GM21447 (cell line): ENCODE measurements at regions not wholly inside any gene's neighbourhood (a gene's known extent, or its start where the extent isn't known, plus 50 kb on each side); places are given as distances from the start of the nearest gene placed in this dataset.
"Not testable (repeated sequence)": the region's sequence is repeated elsewhere in the genome, so short reads cannot be mapped to it uniquely, and the experiment has no call there.

Source experiments
- ATAC-seq: cut with Tn5 transposase; IDR thresholded peaks from one replicate; pipeline ENCODE4 v1.9.1; 2021; ENCODE audit not compliant: unreplicated experiment

DNA sequence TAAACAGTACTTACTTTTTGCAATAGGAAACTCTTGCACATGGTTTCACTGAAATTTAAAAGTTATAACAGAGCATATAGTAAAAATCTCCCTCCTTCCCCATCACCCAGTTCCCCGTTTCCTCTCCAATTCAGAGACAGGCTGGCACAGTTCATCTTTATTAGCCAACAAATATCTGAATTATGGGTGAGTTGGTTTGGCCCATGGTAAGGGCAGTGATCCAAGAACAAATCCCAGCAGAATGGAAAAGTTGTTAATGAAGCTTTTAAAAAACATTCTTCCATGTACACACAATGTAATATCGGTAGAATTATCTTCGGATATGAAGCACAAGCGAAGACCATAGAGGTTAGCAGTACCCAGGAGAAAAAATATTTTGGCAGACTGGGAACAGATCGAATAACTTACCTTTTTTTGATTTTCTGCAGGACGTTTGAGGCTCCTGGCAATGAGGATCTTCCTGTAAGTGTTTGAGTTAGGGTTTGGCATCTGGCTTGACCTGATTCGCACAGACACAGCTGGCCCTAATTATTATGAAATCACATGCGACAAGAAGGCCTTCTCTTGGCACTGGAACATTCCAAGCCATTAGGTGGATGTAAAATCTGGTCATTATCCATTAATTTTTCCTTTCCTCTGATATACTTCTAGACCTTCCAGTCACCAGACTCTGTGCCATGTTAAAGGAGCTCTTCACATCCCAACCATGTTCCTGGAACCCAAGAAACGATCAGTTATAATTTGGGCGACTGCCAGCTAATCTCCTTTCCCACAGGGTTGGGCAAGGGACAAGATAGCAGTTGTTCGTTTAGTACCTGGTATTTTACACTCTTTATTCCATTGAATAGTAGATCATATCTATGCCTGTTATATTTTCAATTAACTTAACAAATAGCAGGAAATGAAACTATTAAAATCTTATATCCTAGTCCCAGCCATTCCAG, 139.4 kb upstream of the TSC22D1 start:
- ATAC-seq = no peak

DNA sequence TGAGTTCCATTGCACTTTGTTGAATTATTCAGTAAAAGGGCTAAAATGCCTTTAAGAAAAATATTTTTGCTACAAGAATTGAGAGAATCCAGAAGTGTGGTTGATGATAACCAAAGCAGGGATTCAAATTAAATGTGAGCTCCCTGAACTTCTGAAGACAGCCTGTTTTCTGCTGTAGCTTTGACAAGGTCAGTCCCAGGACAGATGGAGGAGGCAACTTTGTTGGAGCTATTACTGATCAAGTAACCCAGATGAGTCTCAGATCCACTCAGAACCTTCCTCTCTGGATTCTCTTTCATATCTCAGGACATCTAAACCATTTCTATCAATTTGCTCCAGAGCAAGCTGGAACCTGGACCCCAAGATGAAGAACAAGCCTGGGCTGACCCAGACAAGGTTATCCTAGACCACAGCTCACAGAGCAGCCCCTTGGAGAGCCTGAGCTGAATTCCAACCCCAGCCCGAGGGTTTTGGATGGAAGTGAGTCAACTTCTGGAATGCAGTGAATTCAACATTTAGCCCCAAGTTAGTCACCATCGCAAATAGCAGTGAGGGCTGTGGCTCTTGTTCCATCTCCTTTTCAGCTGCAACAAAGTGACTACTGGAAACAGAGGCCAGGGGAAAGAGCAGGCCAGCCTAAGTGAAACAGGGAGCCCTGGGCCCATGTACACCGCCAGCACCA, 137.8 kb upstream of the TSC22D1 start:
- ATAC-seq = no peak

DNA sequence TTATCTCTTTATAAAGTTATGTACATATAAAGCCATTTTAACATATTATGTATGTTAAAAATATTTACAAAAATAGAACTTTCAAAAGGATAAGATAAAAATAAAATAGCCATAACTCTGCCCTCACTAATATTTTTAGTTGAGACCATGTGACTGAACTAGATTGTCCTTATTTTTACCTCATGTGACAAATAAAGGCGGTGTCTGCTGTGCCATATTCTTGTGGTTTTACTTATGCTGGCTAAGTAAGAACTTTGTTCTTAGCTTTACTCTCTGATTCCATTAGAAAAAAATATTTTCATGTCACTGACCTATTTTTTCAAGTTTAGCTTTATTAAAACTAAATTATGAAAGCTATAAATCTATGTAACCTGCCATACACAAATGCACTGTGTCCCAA, 135.6 kb upstream of the TSC22D1 start:
- ATAC-seq = no peak

DNA sequence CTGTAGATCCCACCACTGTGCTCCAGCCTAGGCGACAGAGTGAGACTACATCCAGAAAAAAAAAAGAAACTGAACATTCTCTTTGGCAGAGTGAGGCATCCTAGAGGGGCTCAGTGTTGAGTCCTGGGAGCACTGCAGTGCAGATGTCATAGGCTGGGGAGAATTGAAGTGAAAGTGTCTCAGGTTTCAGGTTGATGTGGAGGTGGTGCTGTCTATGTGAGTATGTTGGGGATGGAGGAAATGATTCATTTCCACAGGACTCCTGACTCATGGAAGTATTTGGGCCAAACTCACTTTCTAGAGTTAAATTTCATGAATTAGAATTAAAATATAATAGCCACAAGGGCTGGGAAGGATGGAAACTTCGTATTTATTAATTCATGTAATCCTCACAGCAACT, 134.4 kb upstream of the TSC22D1 start:
- peak; percentile 72 for ATAC-seq

DNA sequence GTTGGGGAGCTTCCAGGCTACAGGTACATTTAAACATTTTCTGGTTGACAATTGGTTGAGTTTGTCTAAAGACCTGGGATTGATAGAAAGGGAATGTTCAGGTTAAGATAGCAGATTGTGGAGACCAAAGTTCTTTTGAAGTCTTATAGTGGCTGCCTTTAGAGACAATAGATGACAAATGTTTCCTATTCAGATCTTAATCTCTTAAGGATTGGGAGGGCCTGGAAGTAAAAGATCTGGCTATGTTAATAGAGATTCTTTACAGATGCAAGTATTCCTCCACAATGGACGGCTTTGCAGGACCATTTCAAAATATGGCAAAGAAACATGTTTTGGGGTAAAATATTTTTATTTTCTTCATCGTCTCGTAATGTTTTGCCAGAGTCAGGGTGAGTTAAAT, 128.7 kb upstream of the TSC22D1 start:
- ATAC-seq = not testable (repeated sequence)

DNA sequence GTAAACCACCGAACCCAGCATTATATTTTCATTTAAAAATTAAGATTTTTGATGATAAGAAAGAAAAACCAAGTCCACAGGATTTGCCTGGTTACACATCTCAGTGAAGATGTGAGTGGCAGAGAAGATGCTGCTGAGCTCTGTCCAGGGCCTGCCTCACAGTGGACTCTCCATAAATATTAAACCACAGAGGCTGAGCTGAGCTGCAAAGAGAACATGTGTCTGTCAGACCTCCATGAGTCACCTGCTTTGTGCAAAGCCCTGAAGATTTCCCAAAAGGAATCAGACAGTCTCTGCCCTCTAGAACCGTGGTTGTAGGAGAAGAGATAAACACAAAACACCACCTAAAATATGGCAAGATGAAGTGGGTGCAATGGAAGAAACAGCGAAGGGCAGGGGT, 127.2 kb upstream of the TSC22D1 start:
- ATAC-seq = no peak

DNA sequence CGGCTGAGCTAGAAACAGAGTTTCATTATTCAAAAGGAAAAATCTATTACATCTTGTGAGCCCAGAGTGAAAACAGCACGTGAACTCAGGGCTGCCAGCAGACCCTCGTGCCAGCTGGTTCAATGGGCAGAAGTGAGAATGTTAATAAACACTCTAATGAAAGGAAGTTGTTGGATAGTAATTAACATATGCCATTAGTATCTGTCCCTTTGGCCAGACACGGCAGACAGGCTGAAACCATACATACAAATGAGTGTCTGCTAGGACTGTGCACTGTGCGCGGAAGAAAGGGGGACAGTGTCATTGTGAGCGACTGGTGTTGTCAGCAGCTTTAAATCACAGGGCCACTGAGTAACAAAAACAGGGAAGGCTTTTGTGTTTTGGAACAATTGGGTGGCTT, 121.9 kb upstream of the TSC22D1 start:
- ATAC-seq = no peak

DNA sequence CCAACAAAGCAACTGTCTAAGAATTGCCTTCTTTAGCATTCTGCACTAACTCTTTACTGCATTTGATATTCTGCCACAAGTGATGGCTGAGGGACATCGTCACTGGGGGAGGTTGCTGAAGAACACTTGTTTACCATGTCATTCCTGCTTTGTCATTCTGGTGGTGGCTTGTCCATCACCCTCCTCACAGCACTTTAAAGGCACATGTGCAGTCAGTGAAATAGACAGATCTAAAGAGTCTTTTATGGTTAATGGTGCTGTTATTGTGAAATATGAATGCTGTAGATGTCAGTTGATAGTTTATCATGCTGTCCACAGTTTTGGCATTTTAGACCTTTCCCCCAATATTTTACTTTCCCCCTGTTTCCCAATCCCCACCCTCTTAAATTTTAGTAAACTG, 120.9 kb upstream of the TSC22D1 start:
- ATAC-seq = no peak

DNA sequence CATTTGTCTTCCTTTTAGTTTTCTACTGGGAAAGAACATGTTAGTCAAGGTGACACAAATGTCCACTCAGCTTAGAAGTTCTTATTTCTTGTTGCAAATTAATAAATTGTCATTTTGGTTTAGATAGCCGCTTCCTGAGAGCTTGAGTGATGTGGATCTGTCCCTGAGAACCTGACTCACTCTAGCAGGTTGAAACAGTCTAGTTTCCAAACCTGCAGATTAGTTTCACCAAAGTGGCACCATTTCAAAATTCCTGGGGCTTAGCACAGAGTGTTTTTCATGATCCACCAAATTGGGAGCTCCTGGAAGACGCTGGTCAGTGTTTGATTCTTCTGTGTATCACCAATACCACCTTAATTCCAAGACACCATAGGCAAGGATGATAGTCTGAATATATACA, 119.4 kb upstream of the TSC22D1 start:
- ATAC-seq = no peak

DNA sequence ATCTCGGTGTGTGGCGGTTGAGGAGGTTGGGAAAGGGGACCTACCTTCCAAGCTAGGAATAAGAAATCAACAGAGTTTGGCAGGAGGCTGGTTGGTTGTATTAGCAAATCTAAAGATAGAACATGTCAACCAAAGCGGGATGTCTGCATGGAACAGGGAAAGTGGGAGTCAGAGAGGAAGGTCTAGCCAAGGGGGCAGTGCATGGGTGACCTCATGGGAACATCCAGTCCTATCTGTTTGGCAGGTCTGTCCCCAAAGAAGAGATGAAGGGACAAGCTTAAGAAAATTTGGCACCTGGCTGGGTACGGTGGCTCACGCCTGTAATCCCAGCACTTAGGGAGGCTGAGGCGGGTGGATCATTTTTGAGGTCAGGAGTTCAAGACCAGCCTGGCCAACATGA, 118.7 kb upstream of the TSC22D1 start:
- no peak for ATAC-seq

DNA sequence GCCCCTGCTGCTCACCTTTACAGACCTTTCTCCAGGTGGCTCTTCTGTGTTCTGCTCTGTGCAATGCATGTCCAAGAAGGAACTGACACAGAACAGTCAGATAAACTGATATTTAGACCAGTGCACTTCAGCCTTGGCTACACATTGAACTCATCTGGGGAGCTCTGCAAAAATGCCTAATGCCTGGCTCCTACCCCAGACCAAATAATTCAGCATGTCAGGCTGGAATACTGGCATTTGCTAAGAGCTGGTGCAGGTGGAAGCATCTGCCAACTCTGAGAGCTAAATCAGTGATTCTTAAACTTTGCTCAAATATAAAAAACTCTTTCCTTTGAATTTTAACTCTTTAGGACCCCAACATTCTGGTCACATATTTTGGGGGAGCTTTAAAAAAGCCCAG, 118.2 kb upstream of the TSC22D1 start:
- no peak for ATAC-seq

DNA sequence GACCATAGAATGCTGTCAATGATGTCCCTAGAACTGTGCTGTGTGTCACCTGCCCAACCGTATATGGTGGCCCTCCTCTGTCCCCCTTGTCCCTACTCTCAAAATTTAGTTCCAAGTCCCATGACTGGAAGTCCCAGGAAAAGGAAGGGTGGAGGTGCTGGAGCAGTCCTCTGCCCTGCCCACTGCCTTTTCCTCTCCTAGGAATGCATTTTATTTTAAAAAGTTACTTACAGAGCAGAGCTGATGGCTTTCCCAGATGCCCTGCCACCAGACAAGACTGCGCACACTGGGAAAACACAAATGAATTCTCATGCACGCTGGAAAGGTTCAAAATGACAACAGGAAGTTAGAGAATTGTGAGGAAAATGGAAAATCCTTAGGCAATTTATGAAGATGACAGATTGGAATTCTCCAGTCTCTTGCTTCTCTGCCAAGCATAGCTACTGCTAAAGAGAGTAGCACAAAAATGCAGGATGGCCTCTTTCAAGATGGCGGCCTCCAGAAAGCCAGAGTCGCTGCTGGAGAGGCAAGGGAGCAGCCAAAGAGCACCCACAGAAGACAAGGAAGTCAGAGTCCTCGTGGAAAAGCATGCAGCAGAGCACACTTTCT, 117.1 kb upstream of the TSC22D1 start:
- no peak for ATAC-seq

DNA sequence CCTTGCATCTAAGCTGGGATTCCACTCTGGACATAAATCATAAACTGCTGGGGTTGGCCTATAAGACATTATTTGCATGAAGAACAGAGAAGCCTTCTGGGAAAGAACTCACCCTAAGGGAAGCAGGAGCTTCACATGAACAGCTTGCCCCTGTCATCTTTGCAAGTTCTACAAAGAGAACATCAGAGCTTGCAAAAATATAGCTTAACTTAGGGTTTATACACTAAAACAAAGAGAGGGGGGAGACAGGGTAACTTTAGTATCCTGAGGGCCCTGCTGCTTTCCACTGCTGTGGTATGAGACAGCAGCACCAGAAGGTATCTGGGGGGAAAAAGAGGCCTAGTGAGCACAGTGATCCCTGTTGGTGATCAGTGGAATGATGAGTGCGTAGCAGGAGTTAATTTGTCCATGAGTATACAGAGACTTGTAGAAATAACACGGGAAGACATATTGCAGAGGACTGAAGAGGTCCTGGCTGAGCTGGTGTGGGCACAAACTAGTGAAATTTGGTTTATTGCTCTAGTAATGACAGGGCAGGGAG, 116.1 kb upstream of the TSC22D1 start:
- ATAC-seq = no peak

DNA sequence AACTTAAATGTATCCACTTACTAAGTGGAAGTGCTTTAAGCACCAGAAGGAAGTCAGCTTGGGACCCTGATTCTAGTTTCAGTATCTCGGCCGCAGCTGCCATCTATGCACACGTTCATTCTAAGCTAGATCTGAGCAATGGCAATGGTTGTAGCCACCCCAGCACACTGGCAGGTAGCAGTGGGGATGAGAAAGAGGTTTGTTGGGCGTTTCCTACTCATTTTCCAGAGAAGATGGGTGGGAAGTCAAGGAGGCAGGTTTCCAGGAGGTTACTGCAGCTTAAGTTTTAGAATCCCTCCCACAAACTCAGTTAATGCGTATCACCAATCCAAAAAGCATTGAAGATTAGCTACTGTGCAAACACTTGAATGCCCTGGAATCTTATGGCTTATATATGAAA, 114.2 kb upstream of the TSC22D1 start:
- ATAC-seq = no peak

DNA sequence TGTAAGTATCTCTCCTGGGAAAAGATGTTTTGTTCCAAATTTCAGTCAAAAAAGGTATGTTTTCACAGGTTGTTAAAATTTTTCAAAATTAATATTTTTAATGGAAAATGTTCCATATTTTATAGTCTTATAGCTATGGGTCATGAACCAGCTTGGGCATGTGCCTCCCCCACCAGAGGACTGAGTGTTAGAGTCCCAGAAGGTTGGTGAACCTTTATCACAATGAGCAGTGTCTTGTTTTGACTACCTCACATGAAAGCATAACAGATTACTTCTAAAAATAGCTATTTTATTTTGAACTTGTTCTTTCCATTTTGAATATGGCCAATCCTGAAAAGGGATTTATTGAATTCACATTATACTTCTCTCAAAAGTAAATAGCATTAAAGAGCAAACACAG, 112.5 kb upstream of the TSC22D1 start:
- ATAC-seq = no peak

DNA sequence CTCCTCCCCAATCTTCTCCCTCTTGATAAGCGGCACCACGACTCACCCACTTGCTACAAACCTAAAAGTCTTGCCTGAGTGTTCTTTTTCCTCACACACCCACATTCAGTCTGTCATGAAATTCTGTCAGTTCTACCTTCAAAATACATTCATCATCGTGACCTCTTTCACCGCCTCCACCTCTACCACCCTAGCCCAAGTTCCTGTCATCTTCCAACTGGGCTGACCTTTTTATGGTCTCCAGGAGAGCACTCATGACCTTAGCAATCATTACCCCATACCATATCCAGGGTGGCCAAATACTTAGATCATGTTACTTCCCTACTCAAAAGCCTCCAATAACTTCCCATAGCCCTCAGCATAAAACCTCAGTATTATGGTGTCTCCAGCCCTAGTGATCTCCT, 110.4 kb upstream of the TSC22D1 start:
- ATAC-seq = no peak

DNA sequence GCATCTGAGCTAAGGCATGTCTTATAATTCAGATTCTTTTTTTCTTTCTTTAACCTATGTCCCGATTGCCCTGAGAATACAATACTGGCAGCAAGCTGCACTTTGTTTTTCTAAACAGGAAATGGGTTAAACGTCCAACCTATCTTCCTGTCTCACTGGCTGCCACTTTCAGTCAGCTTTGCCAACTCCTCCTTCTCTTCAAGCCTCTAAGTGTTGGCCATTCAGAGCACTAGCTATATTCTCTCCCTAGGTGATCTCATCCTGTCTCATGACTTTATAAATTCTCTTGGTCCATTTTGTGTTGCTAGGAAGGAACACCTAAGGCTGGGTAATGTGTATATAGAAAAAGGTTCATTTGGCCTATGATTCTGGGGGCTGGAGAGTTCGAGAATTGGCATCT, 109.5 kb upstream of the TSC22D1 start:
- ATAC-seq = no peak

DNA sequence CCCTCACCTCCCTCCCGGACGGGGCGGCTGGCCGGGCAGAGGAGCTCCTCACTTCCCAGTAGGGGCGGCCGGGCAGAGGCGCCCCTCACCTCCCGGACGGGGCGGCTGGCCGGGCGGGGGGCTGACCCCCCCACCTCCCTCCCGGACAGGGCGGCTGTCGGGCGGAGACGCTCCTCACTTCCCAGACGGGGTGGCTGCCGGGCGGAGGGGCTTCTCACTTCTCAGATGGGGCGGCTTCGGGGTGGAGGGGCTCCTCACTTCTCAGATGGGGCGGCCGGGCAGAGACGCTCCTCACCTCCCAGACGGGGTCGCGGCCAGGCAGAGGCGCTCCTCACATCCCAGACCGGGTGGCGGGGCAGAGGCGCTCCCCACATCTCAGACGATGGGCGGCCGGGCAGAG, 106.3 kb upstream of the TSC22D1 start:
- ATAC-seq = not testable (repeated sequence)

DNA sequence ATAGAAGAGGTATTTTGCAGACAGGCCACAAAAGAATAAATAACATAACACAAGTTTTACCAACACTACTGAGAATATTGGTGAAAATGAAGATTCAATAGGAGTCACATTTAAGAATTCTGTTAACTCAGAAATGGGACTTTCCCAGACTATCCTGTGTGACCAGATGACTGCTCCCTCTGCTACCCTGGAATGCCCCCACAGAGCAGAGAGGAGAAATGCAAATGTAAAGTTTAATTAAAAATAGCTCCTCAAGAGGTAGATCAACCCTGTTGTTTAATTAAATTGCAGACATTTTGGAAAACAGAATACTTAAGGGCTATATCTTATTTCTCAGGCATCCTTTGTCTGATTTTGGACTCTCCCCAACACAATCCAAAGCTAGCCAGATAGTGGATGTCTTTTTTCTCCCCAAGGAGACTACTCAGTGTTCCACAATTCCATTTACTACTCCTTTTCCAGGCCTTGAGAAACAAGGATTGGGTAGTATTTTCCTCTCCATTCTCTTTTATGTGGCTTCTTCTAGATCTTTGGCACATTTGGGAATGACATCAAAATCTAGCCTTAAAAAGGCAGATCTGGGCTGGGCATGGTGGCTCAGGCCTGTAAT, 104.7 kb upstream of the TSC22D1 start:
- no peak for ATAC-seq

DNA sequence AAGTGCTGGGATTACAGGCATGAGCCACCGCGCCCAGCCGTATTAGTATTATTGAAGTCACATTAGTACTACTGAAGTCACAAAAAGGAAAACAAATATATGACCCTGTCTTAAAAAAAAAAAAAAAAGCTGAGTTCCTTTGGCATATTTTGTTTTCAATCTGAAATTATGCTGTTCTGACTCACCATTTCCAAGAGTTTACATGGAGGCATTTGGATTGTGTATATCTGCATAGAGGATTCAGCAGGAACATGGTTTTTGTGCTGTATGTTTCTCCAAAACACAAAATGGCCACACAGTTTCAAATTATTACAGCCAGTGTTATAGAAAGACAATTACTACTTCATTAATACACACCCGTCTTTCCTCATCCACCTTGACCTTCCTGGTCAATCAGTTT, 103.5 kb upstream of the TSC22D1 start:
- no peak for ATAC-seq

DNA sequence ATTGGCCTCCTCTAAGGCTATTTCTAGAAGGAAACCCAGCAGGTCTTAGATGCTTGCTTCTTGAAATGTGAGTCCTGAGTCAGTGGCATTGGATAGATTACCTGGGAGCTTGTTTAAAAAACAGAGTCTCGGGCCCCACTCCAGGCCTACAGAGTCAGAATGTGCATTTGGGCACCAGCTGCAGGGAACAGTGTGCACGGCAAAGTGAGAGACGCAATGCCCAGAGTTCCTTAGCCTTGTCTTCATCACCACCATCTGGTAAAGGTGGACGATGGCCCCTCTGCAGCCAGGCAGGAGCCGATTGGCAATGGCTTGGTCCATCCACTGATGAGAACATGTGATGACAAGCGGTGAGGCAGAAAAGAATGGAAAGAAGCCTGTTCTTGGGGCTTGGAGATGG, 102.1 kb upstream of the TSC22D1 start:
- no peak for ATAC-seq
